Right lobe of liver (tissue), 6 donors: ENCODE measurements at regions not wholly inside any gene's neighbourhood (a gene's known extent, or its start where the extent isn't known, plus 50 kb on each side); places are given as distances from the start of the nearest gene placed in this dataset.

Source experiments
- ATAC-seq, 4 donors: fragments of 200-7000 bp; cut with Tn5 transposase; one replicate each; pipeline ENCODE4 v1.9.1; 2020; ENCODE audit warnings: mild to moderate bottlenecking in 4 of 4, moderate library complexity in 4 of 4
- DNase-seq, 3 donors: peaks; one replicate each; pipeline ENCODE4 v3.0.0-alpha.2; 2020
- H3K27ac ChIP-seq, 3 donors: fragments of 200-600 bp; one replicate each; pipeline ENCODE4 v1.8.0; 2022
- H3K27me3 ChIP-seq, 2 donors: fragments of 200-600 bp; one replicate each; pipeline ENCODE4 v1.8.0; 2022
- H3K36me3 ChIP-seq, 4 donors: fragments of 200-600 bp; sonication (generic) in 1 of 4; one replicate each; pipeline versions ENCODE4 v1.5.1 to v1.8.0; 2017 to 2022; ENCODE audit warnings: control low read depth in 1 of 4
- H3K4me1 ChIP-seq, 4 donors: fragments of 200-600 bp; sonication (generic) in 1 of 4; one replicate each; pipeline versions ENCODE4 v1.5.1 to v1.8.0; 2017 to 2022; ENCODE audit warnings: control low read depth in 1 of 4
- H3K4me3 ChIP-seq, 3 donors: fragments of 200-600 bp; one replicate each; pipeline ENCODE4 v1.8.0; 2022
- H3K9me3 ChIP-seq, 4 donors: fragments of 200-600 bp; sonication (generic) in 1 of 4; one replicate each; pipeline versions ENCODE4 v1.5.1 to v1.8.0; 2017 to 2022; ENCODE audit warnings: control low read depth in 1 of 4
- CTCF ChIP-seq, 4 donors: fragments of 200-600 bp in 3 of 4; fragments of 450-650 bp in 1 of 4; IDR thresholded peaks; one replicate each; pipeline versions ENCODE4 v1.5.1 to v1.8.0; 2016 to 2022; ENCODE audit warnings: antibody characterized with exemption in 4 of 4, mild to moderate bottlenecking in 2 of 4
- POLR2A ChIP-seq: fragments of 450-650 bp; IDR thresholded peaks from one replicate; pipeline ENCODE4 v1.6.1; 2017; ENCODE audit warnings: antibody characterized with exemption, mild to moderate bottlenecking
- WGBS: methylation state at CpG from one replicate; pipeline ENCODE4 v1.1.6; 2018; ENCODE audit warnings: low coverage, low lambda C conversion rate; ENCODE audit not compliant: insufficient coverage; ENCODE audit errors: missing lambda C conversion rate; 5-methylcytosine and 5-hydroxymethylcytosine counted together
- intact Hi-C, 2 donors: fragments of 100-400 bp; cut with DNase I; formaldehyde crosslinking; loops; one replicate each; pipeline versions ENCODE4 v1.11.2 to v1.14.1; 2022
- donor health status: DM: no; HTN: yes; CAD: no.
- donor health status: DM: no; HTN: no; CAD: no.
- donor health status: DM: no; HTN: no; CAD: no.
- donor health status: DM: no; HTN: yes; CAD: no.
- donor health status: DM: no; HTN: yes; CAD: no.

GRCh38 chr10:117745301-117745700 is 202.8 kb downstream of the EMX2 start:
- H3K27ac ChIP-seq, result no peak overlapping the region
- no peaks in the 10 kb centered on the region for H3K9me3 ChIP-seq
- H3K36me3 ChIP-seq, result no peaks in the 10 kb centered on the region
- TF ChIP-seq CTCF (IDR thresholded peaks at IDR 0.05), result no peak
- no peak for TF ChIP-seq POLR2A
- no peaks in the 10 kb centered on the region for H3K27me3 ChIP-seq
- no peaks in the 10 kb centered on the region for H3K4me1 ChIP-seq
- ATAC-seq, result no peak
- no peak for DNase-seq
- intact Hi-C loops, result no loop called here
- 65% methylated on average over 2 of the region's 2 CpGs for WGBS
- no peak overlapping the region for H3K4me3 ChIP-seq

GRCh38 chr10:117746541-117747448 is 204.2 kb downstream of the EMX2 start:
- ATAC-seq (no peak), DNase-seq (no peak)
- Histone ChIP-seq H3K36me3 (no peaks in the 10 kb centered on the region), H3K27ac (no peak overlapping the region), H3K9me3 (no peaks in the 10 kb centered on the region), H3K4me3 (no peak overlapping the region), H3K27me3 (no peaks in the 10 kb centered on the region), H3K4me1 (no peaks in the 10 kb centered on the region)
- TF ChIP-seq POLR2A (no peak), CTCF (IDR thresholded peaks at IDR 0.05) (no peak)
- intact Hi-C loops, result no loop called here
- WGBS, result 52% methylated on average over 8 of the region's 9 CpGs

- no peak overlapping the region for H3K27ac ChIP-seq
- H3K27me3 ChIP-seq, result no peaks in the 10 kb centered on the region
- intact Hi-C loops, result no loop called here
- ATAC-seq (no peak), DNase-seq (no peak)
- no peak for TF ChIP-seq CTCF (IDR thresholded peaks at IDR 0.05)
- TF ChIP-seq POLR2A, result no peak
- no peak overlapping the region for H3K4me3 ChIP-seq
- no peaks in the 10 kb centered on the region for H3K36me3 ChIP-seq
- H3K9me3 ChIP-seq, result no peaks in the 10 kb centered on the region
- 74% methylated on average over 12 of the region's 12 CpGs for WGBS
- no peaks in the 10 kb centered on the region for H3K4me1 ChIP-seq
These were observed 205.1 kb downstream of the EMX2 start for GRCh38 chr10:117747636-117748035.

GRCh38 chr10:117748058-117748457 is 205.5 kb downstream of the EMX2 start:
- intact Hi-C loops, result no loop called here
- ATAC-seq (no peak), DNase-seq (no peak)
- WGBS, result 74% methylated on average over 5 of the region's 12 CpGs
- Histone ChIP-seq H3K4me3 (no peak overlapping the region), H3K27ac (no peak overlapping the region), H3K27me3 (no peaks in the 10 kb centered on the region), H3K4me1 (no peaks in the 10 kb centered on the region), H3K36me3 (no peaks in the 10 kb centered on the region), H3K9me3 (no peaks in the 10 kb centered on the region)
- TF ChIP-seq POLR2A (no peak), CTCF (IDR thresholded peaks at IDR 0.05) (no peak)
